H1 (cell line): ENCODE measurements at regions not wholly inside any gene's neighbourhood (a gene's known extent, or its start where the extent isn't known, plus 50 kb on each side); places are given as distances from the start of the nearest gene placed in this dataset.

Experiments used
- CEBPB ChIP-seq: IDR thresholded peaks from 2 replicates; pipeline ENCODE4 v1.6.1; 2012; ENCODE audit warnings: low read depth, low read length
- CHD7 ChIP-seq: fragments of 300-600 bp; sonication (generic); IDR thresholded peaks from 2 replicates; pipeline ENCODE4 v1.7.1; 2012; ENCODE audit warnings: low read length, moderate library complexity, mild to moderate bottlenecking, inconsistent platforms; ENCODE audit not compliant: insufficient replicate concordance
- EZH2 ChIP-seq: fragments of 200-600 bp; sonication (generic); IDR thresholded peaks from 2 replicates; pipeline ENCODE4 v1.7.1; 2012; ENCODE audit warnings: low read depth, mild to moderate bottlenecking, moderate library complexity, low read length, inconsistent platforms; ENCODE audit not compliant: severe bottlenecking
- FOSL1 ChIP-seq: IDR thresholded peaks from 2 replicates; pipeline ENCODE4 v1.6.1; 2011; ENCODE audit warnings: mild to moderate bottlenecking, low read depth, low read length, moderate library complexity; ENCODE audit not compliant: insufficient read depth
- POLR2AphosphoS5 ChIP-seq: IDR thresholded peaks from 2 replicates; pipeline ENCODE4 v1.6.1; 2011; ENCODE audit warnings: low read depth, low read length
- RAD21 ChIP-seq, 2 experiments: IDR thresholded peaks in 1 of 2; conservative IDR thresholded peaks in 1 of 2; 2 replicates each; pipeline ENCODE4 v1.6.1; 2011; ENCODE audit warnings: low read depth in 2 of 2, low read length in 2 of 2, improper control_type of control experiment in 1 of 2, inconsistent platforms in 1 of 2, mild to moderate bottlenecking in 1 of 2, moderate library complexity in 1 of 2
- RXRA ChIP-seq: IDR thresholded peaks from 2 replicates; pipeline ENCODE4 v1.6.1; 2011; ENCODE audit warnings: low read depth, mild to moderate bottlenecking, low read length, moderate library complexity; ENCODE audit not compliant: insufficient read depth
- SP1 ChIP-seq: IDR thresholded peaks from 2 replicates; pipeline ENCODE4 v1.6.1; 2011; ENCODE audit warnings: low read depth, low read length
- TF ChIP-seq, protein P1 (sequence below), 3 experiments: IDR thresholded peaks; 1 replicate in 2 of 3; 2 replicates in 1 of 3; pipeline versions ENCODE4 v1.5.1 to v1.6.1; 2011; ENCODE audit warnings: low read length in 3 of 3, mild to moderate bottlenecking in 3 of 3, inconsistent platforms in 2 of 3, low read depth in 1 of 3, moderate library complexity in 1 of 3; ENCODE audit not compliant: insufficient read depth in 1 of 3; ENCODE audit errors: control extremely low read depth in 1 of 3

DNA sequence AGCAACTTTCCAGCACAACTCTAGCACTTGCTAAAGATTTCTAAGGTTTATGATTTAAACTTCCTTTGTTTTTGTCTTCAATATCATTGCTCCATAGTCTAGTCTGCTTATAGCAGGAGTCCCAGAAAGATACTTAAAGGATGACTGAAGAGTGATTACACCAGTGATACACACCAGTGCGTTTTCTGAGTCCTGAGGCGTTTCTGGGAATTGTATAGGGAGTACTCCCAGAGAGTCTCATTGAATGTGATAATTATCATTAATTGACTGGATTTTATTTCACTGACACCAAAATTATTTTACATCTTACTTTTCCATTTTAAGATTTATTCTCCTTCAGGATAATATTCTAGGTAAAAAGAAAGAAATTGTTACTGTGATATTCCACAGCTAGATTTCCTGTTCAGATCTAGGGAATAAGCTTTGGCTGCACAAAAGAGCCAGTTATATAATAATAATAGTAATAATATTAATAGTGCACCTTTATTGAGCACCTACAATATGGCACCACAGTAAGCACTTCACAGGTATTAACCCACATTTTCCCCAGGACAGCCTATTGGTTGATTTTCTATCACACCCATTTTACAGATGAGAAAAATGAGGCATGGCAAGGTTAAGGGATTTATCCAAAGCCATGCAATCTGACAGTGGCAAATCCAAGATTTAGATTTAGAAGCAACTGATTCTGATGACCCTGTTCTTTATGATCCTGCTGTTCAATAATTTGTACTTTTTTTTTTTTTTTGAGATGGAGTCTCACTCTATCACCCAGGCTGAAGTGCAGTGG lies 62.6 kb downstream of the IRX5 start:
- TF ChIP-seq CHD7 (no peak), SP1 (no peak), RXRA (no peak), POLR2AphosphoS5 (no peak), RAD21 (IDR thresholded peaks at IDR 0.05 in 1 of 2, conservative IDR thresholded peaks at IDR 0.05 in 1 of 2; ENCODE audit: low read depth in 2 of 2, low read length in 2 of 2) (no peak), CEBPB (no peak), EZH2 (no peak), FOSL1 (no peak)
- TF ChIP-seq, protein P1, sequence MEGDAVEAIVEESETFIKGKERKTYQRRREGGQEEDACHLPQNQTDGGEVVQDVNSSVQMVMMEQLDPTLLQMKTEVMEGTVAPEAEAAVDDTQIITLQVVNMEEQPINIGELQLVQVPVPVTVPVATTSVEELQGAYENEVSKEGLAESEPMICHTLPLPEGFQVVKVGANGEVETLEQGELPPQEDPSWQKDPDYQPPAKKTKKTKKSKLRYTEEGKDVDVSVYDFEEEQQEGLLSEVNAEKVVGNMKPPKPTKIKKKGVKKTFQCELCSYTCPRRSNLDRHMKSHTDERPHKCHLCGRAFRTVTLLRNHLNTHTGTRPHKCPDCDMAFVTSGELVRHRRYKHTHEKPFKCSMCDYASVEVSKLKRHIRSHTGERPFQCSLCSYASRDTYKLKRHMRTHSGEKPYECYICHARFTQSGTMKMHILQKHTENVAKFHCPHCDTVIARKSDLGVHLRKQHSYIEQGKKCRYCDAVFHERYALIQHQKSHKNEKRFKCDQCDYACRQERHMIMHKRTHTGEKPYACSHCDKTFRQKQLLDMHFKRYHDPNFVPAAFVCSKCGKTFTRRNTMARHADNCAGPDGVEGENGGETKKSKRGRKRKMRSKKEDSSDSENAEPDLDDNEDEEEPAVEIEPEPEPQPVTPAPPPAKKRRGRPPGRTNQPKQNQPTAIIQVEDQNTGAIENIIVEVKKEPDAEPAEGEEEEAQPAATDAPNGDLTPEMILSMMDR (IDR thresholded peaks at IDR 0.05; ENCODE audit: control extremely low read depth in 1 of 3, insufficient read depth in 1 of 3, low read depth in 1 of 3, low read length in 3 of 3), result no peak
